Smooth muscle cell (in vitro differentiated cells): ENCODE measurements at regions not wholly inside any gene's neighbourhood (a gene's known extent, or its start where the extent isn't known, plus 50 kb on each side); places are given as distances from the start of the nearest gene placed in this dataset.
A peak's percentile ranks its signal among the peaks of the same experiment; 100 is the strongest.

ENCODE experiments used
- DNase-seq: peaks from one replicate; lab custom pipeline; 2025; ENCODE audit not compliant: unreplicated experiment; lab: John Stamatoyannopoulos, UW
- H2AFZ ChIP-seq: fragments of 200-600 bp; sonication (generic); 2 replicates; pipeline ENCODE4 v1.6.0; 2016; ENCODE audit warnings: antibody characterized with exemption, low read depth, mild to moderate bottlenecking
- H3F3A ChIP-seq: fragments of 200-600 bp; sonication (generic); 2 replicates; pipeline ENCODE4 v1.6.0; 2017; ENCODE audit warnings: antibody characterized with exemption, low read depth
- H3K27ac ChIP-seq: fragments of 200-600 bp; sonication (generic); 2 replicates; pipeline ENCODE4 v1.5.1; 2016; ENCODE audit warnings: low read depth, mild to moderate bottlenecking
- H3K27me3 ChIP-seq: fragments of 200-600 bp; sonication (generic); 2 replicates; pipeline ENCODE4 v1.6.1; 2016; ENCODE audit warnings: low read depth, mild to moderate bottlenecking
- H3K36me3 ChIP-seq: fragments of 200-600 bp; sonication (generic); 2 replicates; pipeline ENCODE4 v1.5.1; 2016; ENCODE audit warnings: low read depth
- H3K4me1 ChIP-seq: fragments of 200-600 bp; sonication (generic); 2 replicates; pipeline ENCODE4 v1.5.1; 2016; ENCODE audit warnings: low read depth
- H3K4me2 ChIP-seq: fragments of 200-600 bp; sonication (generic); 2 replicates; pipeline ENCODE4 v1.6.0; 2016; ENCODE audit warnings: mild to moderate bottlenecking
- H3K4me3 ChIP-seq: fragments of 200-600 bp; sonication (generic); 2 replicates; pipeline ENCODE4 v1.5.1; 2016; ENCODE audit warnings: mild to moderate bottlenecking
- H3K79me2 ChIP-seq: fragments of 200-600 bp; sonication (generic); 2 replicates; pipeline ENCODE4 v1.6.0; 2016; ENCODE audit warnings: low read depth, mild to moderate bottlenecking
- H3K9ac ChIP-seq: fragments of 200-600 bp; sonication (generic); 2 replicates; pipeline ENCODE4 v1.6.0; 2016; ENCODE audit warnings: low read depth
- H3K9me3 ChIP-seq: fragments of 200-600 bp; sonication (generic); replicated peaks from 2 replicates; pipeline ENCODE4 v1.5.1; 2016; ENCODE audit warnings: low read depth
- H4K20me1 ChIP-seq: fragments of 200-600 bp; sonication (generic); 2 replicates; pipeline ENCODE4 v1.6.0; 2016; ENCODE audit warnings: low read depth
- CTCF ChIP-seq: fragments of 200-600 bp; sonication (generic); IDR thresholded peaks from 2 replicates; pipeline ENCODE4 v1.5.1; 2017; ENCODE audit warnings: borderline replicate concordance, mild to moderate bottlenecking, antibody characterized with exemption; ENCODE audit not compliant: insufficient read depth, poor library complexity, severe bottlenecking
- WGBS: methylation state at CpG from one replicate; pipeline ENCODE4 v1.1.7; 2016; ENCODE audit warnings: low lambda C conversion rate; 5-methylcytosine and 5-hydroxymethylcytosine counted together

- no peak overlapping the region for H2AFZ ChIP-seq
- H4K20me1 ChIP-seq, result no peaks in the 10 kb centered on the region
- WGBS, result 89% methylated on average over 1 of the region's 1 CpG
- H3K36me3 ChIP-seq, result no peaks in the 10 kb centered on the region
- H3K4me2 ChIP-seq, result no peak overlapping the region
- H3K4me1 ChIP-seq, result peaks cover 14% of the 10 kb centered on the region
- TF ChIP-seq CTCF, result no peak
- H3K9me3 ChIP-seq, result no peaks in the 10 kb centered on the region
- H3K27ac ChIP-seq, result no peak overlapping the region
- no peak for DNase-seq
- no peak overlapping the region for H3K4me3 ChIP-seq
- H3K27me3 ChIP-seq, result no peaks in the 10 kb centered on the region
- H3K9ac ChIP-seq, result no peak overlapping the region
- H3K79me2 ChIP-seq, result no peaks in the 10 kb centered on the region
- H3F3A ChIP-seq, result peaks cover 11% of the 10 kb centered on the region
Measured at GRCh38 chr7:22937946-22938345, 76.0 kb downstream of the HYCC1 start.

DNA sequence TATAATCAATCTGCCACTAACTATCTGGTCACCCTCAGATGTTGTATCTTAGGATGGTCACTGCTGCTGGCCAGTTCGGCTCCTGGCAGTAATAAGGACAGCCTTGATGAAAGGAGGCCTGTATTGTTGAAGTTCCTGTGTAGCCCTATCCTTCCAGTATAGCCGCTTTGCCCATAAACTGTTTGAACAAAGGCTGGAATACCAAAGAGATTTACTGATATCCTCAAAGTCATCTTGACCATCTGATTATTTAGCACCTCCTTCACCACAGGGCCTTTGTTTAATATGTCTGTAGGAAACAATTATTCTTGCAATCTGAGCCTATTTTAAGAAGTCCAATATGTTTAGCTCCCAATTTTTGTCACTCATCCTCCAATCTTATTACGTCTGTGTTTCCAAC is 77.7 kb downstream of the HYCC1 start:
- Histone ChIP-seq H2AFZ (no peak overlapping the region), H3K79me2 (no peaks in the 10 kb centered on the region), H4K20me1 (no peaks in the 10 kb centered on the region), H3K27ac (no peak overlapping the region), H3K4me3 (no peak overlapping the region), H3K9me3 (no peaks in the 10 kb centered on the region), H3F3A (peaks cover 11% of the 10 kb centered on the region), H3K27me3 (no peaks in the 10 kb centered on the region), H3K4me2 (no peak overlapping the region), H3K9ac (no peak overlapping the region), H3K36me3 (no peaks in the 10 kb centered on the region), H3K4me1 (peaks cover 14% of the 10 kb centered on the region)
- DNase-seq, result no peak
- 86% methylated on average over 3 of the region's 3 CpGs for WGBS
- TF ChIP-seq CTCF, result no peak

DNA sequence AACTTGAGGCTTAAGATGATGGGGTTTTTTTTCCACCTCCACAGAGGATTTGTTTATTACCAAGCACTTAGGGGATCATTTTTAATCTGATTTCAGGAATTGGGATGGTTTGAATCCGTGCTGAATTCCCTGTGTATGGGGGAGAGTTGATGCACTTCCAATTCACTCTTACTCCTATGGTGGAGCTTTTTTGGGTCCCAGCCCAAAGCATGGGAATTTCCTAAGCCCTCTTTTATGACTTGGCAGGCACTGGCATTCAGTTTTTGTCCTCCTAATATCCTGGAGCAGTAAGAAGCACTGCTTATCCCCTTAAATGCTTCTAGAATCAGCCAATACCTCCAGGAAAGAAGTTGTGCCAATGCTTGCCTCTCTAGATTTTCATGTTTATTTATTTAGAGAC is 78.7 kb downstream of the HYCC1 start:
- TF ChIP-seq CTCF, result no peak
- H3K27ac ChIP-seq, result peak overlapping the region; percentile 72
- H3K4me3 ChIP-seq, result no peak overlapping the region
- no peaks in the 10 kb centered on the region for H3K79me2 ChIP-seq
- peaks cover 11% of the 10 kb centered on the region for H3F3A ChIP-seq
- no peaks in the 10 kb centered on the region for H3K27me3 ChIP-seq
- no peaks in the 10 kb centered on the region for H3K9me3 ChIP-seq
- H3K4me1 ChIP-seq, result peaks cover 14% of the 10 kb centered on the region
- no peak overlapping the region for H3K9ac ChIP-seq
- H3K36me3 ChIP-seq, result no peaks in the 10 kb centered on the region
- no peak for DNase-seq
- 24% methylated on average over 1 of the region's 1 CpG for WGBS
- no peaks in the 10 kb centered on the region for H4K20me1 ChIP-seq
- no peak overlapping the region for H2AFZ ChIP-seq
- peak overlapping the region; percentile 50 for H3K4me2 ChIP-seq

DNA sequence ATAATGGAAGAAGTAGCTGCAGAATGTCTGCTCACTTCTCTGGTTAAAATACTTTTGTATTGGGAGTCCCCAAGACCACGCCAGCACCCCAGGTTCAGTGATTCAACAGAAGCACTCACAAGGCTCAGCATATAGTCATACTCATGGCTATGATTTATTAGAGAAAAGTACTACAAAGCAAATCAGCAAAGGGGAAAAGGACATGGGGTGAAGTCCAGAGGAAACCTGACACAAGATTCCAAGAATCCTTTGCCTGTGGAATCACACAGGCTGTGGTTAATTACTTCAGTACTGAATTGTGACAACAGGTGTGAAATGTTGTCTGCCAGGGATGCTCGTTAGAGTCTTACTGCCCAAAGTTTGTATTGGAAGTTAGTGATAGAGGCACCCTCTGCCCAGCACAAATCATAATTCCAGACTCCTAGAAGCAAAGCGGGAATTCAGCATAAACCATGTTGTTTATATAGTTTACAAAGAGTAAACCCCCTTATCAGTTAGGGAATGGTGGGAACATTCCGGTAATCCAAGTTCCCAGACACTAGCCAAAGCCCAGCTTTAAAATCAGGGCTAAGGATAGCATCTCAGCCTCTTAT is 79.4 kb downstream of the HYCC1 start:
- H2AFZ ChIP-seq, result no peak overlapping the region
- no peak for TF ChIP-seq CTCF
- no peaks in the 10 kb centered on the region for H3K9me3 ChIP-seq
- H3K27ac ChIP-seq, result peak overlapping the region; percentile 72
- no peaks in the 10 kb centered on the region for H3K36me3 ChIP-seq
- peaks cover 14% of the 10 kb centered on the region for H3K4me1 ChIP-seq
- no peaks in the 10 kb centered on the region for H4K20me1 ChIP-seq
- no peaks in the 10 kb centered on the region for H3K27me3 ChIP-seq
- WGBS, result 43% methylated on average over 4 of the region's 4 CpGs
- peaks cover 11% of the 10 kb centered on the region for H3F3A ChIP-seq
- H3K4me3 ChIP-seq, result no peak overlapping the region
- no peak overlapping the region for H3K9ac ChIP-seq
- peak overlapping the region; percentile 50 for H3K4me2 ChIP-seq
- DNase-seq, result no peak
- H3K79me2 ChIP-seq, result no peaks in the 10 kb centered on the region
